ENCODE measurements at regions not wholly inside any gene's neighbourhood (a gene's known extent, or its start where the extent isn't known, plus 50 kb on each side); places are given as distances from the start of the nearest gene placed in this dataset.
"Not testable (repeated sequence)": the region's sequence is repeated elsewhere in the genome, so short reads cannot be mapped to it uniquely, and the experiment has no call there.

- DNase-seq (ENCODE audit: low read depth, low spot score), result peak; percentile 1
These were observed 564.4 kb downstream of the TBL1XR1 start for GRCh38 chr3:176632925-176633324.

DNA sequence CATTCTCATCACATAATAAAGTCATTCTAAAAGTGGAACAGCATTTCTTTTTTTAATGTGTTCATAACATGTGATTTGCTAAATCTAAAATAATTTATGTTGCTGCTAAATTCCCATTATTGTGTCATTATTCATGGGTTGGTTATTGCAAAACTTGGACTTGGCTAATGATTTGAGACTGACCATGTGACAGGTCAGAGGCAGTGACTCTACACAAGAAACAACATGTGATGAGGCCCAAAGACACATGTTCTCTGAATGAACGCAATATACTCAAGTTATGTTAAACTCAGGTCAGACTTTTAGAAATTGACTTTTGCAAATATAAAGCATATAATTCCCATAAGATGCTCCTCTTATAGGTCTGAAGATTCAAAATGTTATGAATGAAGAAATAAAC is 566.1 kb downstream of the TBL1XR1 start:
- DNase-seq (ENCODE audit: low read depth, low spot score), result no peak

GRCh38 chr3:176628101-176628639 is 569.1 kb downstream of the TBL1XR1 start:
- DNase-seq (ENCODE audit: low read depth, low spot score), result no peak

DNA sequence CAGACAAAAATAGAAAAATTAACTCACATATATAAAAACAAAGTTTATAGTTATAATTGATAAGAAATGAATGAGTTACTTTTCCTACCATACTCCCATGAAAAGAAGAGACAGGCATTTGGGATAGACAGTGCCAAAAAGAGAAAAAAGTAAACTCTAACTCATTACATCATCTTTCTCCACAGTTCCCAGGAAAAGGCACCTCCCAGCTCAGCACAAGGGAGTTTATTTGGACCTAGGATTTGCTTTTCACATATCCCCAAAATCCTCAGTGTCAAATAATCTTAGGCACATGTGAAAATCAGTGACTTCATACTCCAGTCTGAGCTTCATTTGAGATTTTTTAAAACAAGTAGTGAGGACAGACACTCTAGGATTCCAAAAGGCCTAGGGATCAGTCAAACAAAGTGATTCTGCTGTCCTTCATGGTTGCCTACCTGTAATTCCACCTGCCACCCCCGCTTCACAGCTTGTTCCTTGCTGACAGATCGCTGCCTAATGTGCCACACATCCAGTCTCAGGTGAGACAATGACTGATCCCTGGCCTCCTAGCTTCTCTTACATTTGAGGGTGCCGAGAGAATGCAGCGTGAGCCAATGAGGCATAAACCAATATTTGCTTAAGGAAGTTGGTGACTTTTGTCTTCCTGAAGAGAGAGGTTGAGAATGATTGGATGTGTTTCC is 573.7 kb downstream of the TBL1XR1 start:
- DNase-seq (ENCODE audit: low read depth, low spot score), result no peak

DNA sequence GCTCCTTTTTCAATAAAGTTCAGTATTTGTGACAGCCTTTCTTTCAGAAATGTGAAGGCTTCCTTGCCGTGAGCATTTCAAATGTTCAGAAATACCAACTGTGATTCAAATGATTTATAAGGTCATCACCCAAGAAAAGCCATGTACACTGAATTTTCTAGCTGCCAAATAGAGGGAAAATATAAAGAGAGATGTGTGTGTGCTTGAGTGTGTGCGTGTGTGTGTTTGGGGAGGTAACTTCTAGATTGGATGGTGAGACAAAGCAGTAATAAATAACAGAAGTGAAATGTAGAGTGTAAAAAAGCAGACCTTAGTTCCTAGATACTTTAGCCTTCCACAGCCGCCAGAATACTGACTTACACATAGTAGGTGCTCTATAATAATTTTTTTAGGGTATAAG is 577.4 kb downstream of the TBL1XR1 start:
- no peak for DNase-seq (ENCODE audit: low read depth, low spot score)

- no peak for DNase-seq (ENCODE audit: low read depth, low spot score)
These were observed 581.5 kb downstream of the TBL1XR1 start for GRCh38 chr3:176615826-176616225.

- DNase-seq (ENCODE audit: low read depth, low spot score), result no peak
These were observed 585.6 kb downstream of the TBL1XR1 start for GRCh38 chr3:176611703-176612102.

DNA sequence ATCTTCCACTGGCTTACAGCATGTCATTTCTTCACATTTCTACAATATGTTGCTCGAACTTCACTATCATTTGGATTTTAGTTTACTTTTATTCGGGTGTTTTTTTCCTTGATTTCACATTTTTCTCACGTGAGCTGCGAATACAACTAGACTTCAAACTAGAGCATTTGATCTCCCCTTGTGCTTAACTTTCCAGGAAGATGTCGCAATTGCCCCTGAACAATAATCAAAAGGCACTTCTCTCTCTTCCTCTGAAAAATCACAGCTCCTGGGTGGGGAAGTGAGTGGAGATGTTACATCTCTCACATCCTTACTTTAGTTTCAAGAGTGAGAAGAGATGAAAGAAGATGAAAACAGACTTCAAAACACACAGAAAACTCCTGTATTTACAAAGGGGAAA is 587.9 kb downstream of the TBL1XR1 start:
- DNase-seq (ENCODE audit: low read depth, low spot score), result no peak

DNA sequence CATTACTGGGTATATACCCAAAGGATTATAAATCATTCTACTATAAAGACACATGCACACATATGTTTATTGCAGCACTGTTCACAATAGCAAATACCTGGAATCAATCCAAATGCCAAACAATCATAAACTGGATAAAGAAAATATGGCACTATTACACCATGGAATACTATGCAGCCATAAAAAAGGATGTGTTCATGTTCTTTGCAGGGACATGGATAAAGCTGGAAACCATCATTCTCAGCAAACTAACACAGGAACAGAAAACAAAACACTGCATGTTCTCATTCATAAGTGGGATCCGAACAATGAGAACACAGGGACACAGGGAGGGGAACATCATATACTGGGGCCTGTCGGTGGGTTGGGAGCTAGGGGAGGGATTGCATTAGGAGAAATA is 591.7 kb downstream of the TBL1XR1 start:
- DNase-seq (ENCODE audit: low read depth, low spot score), result not testable (repeated sequence)

DNA sequence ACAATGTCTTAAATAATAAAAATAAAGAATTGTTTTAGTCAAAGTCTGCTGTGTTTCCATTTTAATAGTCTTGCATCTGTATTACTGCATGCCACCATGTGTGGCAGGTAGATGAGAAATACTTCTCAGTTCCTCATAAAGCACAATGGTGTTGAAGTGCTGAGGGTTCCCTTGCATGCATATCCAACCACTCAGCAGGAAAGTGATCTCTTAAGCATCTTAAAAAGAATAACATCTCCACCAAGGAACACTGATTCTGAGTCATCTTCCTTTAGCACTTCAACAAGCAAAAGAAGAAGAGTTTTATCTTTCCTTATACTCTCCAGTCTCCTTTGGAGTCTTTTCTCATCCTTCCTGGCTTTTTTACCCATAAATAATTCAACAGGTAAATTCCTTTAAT is 602.0 kb downstream of the TBL1XR1 start:
- no peak for DNase-seq (ENCODE audit: low read depth, low spot score)

DNA sequence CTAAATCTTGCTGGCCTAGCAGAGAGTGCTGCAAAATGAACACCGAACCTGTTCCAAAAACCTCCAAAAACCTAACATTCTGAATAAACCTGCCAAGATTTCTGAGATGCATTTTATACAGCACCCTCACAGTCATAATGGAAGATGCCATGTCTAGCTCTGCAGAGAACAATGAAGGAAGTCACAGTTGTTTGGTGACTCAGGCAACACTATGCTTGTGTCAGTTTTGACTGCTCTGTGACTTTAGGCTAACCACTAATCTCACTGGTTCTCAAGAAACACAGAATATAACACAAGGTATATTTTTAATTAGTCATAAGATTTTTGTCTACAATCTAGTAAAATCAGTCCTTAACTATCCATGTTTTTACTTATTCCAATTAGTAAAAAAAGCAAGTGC is 606.6 kb downstream of the TBL1XR1 start:
- no peak for DNase-seq (ENCODE audit: low read depth, low spot score)

GRCh38 chr3:176587089-176587488 is 610.2 kb downstream of the TBL1XR1 start:
- DNase-seq (ENCODE audit: low read depth, low spot score), result no peak

DNA sequence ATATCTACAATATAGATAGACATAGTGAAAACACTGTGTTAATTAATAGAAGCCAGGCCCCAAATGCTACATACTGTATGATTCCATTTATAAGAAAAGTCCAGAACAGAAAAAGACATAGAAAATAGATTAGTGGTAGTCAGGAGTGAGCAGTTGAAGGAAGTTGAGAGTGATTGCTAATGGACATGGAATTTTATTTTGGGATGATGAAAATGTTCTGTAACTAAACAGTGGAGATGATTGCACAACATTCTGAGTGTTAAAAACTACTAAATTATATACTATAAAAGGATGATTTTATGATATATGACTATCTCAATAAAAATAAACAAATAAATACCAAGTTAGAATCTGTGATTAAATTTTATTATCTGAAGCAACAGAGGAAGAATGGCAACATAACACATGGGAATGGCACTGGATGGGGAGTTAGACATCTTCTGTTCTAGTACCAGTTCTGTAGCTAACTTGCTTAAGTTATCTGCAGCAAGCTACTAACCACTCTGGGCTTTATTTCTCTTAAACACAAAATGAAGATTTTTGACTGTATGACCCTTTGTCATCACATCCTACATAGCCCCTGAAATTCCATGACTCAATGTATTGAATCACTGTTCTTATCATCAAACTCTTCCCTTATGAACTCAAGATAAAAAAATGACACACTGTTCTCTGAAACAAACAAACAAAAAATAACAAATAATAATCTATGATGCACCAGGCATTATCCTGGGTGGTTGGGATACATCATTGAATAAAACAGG is 612.7 kb downstream of the TBL1XR1 start:
- DNase-seq (ENCODE audit: low read depth, low spot score), result no peak

DNA sequence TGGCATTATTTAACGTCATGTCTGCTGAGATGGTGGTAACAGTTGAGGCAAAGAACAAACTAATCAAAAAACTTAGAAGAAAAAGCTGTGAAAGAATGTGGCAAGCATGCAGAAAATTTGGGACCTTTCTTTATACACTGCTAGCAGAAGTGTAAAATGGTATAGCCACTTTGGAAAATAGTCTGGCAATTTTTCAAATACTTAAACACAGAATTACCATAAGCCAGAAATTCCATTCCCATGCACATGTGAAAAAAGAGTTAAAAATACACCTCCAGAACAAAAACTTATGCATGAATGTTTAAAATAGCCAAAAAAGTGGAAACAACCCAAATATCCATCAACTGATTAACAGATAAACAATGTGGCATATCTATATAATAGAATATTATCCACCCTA is 613.3 kb downstream of the TBL1XR1 start:
- no peak for DNase-seq (ENCODE audit: low read depth, low spot score)

DNA sequence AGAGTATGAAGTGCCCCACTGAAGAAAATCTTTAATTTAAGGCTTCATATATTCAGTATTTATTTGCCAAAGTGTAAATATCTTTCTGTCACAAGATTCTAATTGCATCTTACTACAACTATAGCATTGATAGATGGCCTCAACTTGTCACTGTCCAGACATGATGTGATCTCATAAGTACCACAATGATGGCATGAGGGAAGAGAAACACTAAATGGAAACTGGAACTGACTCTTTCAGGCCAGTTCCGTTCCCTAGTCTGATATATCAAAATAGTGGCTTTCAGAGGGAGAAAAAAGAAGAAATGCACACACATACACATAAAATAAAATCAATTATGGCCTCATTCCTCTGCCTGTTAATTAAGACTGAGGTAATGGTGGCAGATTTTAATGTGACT is 615.7 kb downstream of the TBL1XR1 start:
- DNase-seq (ENCODE audit: low read depth, low spot score), result no peak

GRCh38 chr3:176579711-176580185 is 617.5 kb downstream of the TBL1XR1 start:
- no peak for DNase-seq (ENCODE audit: low read depth, low spot score)

DNA sequence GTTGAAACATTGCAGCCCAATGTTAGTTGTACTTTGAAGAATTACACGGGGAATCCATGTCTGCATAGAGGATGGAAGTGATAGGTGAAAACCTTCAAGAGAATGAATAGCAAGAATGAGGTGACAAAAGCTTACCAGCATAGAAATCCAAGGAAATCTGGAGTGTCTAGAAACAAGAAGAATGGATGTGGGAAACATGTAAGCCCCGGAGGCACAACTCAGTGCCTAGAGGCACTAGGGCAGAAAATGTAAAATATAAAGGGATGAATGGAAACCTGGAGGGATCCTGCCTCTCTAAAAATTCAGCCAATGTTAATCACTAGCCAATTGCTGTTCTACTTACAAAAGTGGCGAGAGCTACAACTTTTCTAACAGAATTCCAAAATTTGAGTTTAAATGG is 619.0 kb downstream of the TBL1XR1 start:
- DNase-seq (ENCODE audit: low read depth, low spot score), result no peak

DNA sequence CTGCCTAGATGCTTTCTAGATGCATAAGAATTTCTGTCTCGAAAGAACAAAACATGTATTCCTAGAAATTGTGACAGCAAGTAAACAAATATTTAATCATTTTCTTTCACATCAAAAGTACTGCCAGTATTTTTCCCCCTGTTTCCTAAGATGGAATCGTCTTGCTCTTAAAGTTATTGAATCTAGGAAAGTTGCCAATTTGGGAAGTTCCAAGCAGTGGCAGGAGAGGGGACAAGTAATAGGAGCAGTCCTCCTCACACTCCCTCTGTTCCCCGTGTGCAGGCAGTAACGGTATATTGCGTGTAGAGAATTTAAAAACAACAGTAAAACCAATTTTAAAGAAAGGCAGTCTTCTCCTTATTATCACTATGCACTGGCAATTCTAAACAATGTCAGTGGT is 619.8 kb downstream of the TBL1XR1 start:
- no peak for DNase-seq (ENCODE audit: low read depth, low spot score)

GRCh38 chr3:176574786-176575185 is 622.5 kb downstream of the TBL1XR1 start:
- no peak for DNase-seq (ENCODE audit: low read depth, low spot score)

DNA sequence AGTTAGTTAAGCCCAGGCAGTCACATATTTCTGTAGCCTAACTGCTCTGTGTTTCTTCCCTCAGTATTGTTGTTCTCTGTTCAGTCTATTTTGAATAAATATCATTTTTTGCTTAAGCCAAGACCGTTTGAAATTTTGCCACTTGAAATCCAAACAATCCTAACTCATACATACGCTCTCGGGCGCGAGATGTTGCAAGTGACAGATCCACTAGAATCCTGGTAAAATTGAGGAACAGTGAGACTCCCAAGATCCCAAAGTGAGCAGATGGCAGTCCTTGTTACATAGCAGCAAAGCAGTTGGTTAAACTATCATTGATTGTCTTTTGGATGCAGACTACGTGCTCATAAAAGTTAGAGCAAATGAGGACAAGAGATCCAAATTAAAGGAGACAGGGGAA is 625.4 kb downstream of the TBL1XR1 start:
- no peak for DNase-seq (ENCODE audit: low read depth, low spot score)

GRCh38 chr3:176570992-176571391 is 626.3 kb downstream of the TBL1XR1 start:
- no peak for DNase-seq (ENCODE audit: low read depth, low spot score)

DNA sequence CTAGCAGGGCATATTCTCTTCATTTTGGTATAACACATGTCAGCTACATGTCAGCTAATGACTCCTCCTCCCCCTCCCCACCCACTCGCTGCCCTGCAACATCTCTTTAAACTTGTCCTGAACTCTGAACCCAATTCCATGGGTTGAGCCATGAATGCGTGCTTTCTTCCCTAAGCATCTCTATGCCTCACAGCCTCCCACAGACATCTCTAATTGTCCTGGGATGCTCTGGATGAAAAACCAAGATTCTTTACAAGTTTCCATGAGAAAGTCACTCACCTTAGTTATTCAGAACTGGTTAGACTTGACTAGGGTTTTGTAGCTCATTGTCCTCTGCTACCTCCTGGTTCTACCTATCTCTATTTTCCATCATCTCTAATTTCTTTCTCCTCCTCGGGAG is 629.1 kb downstream of the TBL1XR1 start:
- DNase-seq (ENCODE audit: low read depth, low spot score), result no peak

DNA sequence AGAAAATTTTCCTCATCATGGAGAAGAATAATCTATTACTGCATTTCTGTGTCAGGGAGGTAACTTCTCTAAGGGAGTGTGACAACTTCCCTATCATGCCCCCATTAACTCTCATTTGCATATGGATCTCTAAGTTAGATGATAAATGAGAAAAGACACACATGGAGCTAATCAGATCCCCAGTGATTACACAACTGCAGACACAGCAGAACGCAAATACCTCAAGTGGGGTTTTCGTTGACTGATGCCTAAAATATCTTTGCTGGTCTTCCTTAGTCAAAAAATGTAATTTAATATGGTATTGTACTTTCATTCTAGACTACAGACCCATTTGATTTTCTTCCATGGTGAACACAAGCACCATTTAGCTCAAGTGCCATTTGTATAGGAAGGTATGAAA is 630.5 kb downstream of the TBL1XR1 start:
- no peak for DNase-seq (ENCODE audit: low read depth, low spot score)

All from ELF-1 (cell line).